ENCODE measurements at regions not wholly inside any gene's neighbourhood (a gene's known extent, or its start where the extent isn't known, plus 50 kb on each side); places are given as distances from the start of the nearest gene placed in this dataset.

DNA sequence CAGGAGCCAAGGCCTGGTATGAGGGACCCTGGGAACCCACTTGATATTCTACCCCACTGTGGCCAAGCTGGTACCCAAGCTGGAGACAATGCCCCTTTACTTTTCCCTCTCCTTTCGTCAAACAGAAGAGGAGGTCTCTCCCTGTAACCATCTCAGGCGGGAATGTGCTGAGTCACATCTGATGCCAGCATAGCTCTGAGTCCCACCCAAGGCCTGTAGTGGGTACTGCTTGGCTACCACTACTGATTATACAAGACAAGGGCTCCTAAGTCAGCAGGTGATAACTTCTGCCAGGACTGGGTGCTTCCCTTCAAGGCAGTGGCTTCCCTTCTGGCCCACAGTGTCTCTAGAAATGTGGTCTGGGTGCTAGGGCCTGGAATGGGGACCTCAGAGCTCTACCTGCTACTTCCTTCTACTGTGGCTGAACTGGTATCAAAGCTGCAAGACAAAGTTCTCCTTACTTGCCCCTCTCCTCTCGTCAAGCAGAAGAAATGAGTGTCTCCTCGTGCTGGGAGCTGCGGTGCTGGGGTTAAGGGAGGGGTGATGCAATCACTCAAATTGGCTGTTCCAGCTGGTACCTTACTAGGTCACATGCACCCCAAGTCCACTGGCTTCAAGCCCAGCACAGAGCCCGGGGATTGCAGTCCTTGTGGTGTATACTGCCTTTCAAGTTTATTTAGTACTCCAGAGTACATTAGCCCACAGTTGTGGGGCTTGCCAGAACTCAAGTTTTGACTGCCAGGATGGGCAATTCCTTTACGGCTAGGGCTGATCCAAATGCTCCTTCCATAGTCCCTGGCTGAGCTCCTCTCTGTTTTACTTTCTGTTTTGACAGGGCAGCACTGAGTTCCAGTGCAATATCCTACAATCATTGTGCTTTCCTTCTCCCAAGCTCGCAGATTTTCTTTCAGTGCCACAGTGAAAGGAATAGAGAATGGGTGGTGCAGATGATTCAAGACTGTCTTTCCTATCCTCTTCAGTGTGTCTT is 419.7 kb upstream of the CNTN5 start:
- ATAC-seq (no peak), DNase-seq (ENCODE audit: low spot score) (no peak)
- Mint-ChIP-seq H3K4me1 (ENCODE audit: low read depth in 2 of 2) (no peaks in the 10 kb centered on the region), H3K4me3 (no peak overlapping the region), H3K9me3 (peaks cover 14% of the 10 kb centered on the region), H3K27me3 (no peaks in the 10 kb centered on the region), H3K27ac (no peak overlapping the region), H3K36me3 (peaks cover 11% of the 10 kb centered on the region)

- Mint-ChIP-seq H3K36me3 (peaks cover 15% of the 10 kb centered on the region), H3K27me3 (no peaks in the 10 kb centered on the region), H3K4me3 (no peak overlapping the region), H3K4me1 (ENCODE audit: low read depth in 2 of 2) (no peaks in the 10 kb centered on the region), H3K27ac (no peak overlapping the region), H3K9me3 (peaks cover 30% of the 10 kb centered on the region)
- DNase-seq (ENCODE audit: low spot score) = no peak
- ATAC-seq = no peak
Measured at GRCh38 chr11:98616098-98616655, 404.6 kb upstream of the CNTN5 start.

GRCh38 chr11:98621767-98622166 is 399.0 kb upstream of the CNTN5 start:
- H3K4me1 Mint-ChIP-seq (ENCODE audit: low read depth in 2 of 2) = no peaks in the 10 kb centered on the region
- no peaks in the 10 kb centered on the region for H3K27me3 Mint-ChIP-seq
- H3K9me3 Mint-ChIP-seq = peaks cover 40% of the 10 kb centered on the region
- DNase-seq (ENCODE audit: low spot score) (no peak), ATAC-seq (no peak)
- H3K36me3 Mint-ChIP-seq = peaks cover 23% of the 10 kb centered on the region
- H3K27ac Mint-ChIP-seq = no peak overlapping the region
- H3K4me3 Mint-ChIP-seq = no peak overlapping the region

DNA sequence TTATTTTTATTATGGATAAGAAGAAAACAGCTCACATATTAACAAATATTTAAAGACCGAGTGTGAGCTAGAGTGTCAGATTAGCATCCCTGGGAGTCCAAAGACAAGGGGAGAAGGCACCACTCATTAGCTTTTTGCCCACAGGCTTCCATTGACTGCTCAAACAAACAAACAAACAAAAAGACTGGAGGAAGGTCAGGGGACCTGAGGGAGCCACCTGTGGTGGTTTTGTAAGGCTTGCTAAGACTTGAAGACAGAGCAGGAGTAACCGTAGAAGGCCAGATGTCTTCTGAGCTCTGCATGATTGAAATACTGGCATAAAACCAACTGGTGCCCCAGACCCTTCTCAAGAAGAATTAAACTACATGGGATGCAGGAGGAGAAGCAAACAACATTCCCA is 395.2 kb upstream of the CNTN5 start:
- ATAC-seq = no peak

DNA sequence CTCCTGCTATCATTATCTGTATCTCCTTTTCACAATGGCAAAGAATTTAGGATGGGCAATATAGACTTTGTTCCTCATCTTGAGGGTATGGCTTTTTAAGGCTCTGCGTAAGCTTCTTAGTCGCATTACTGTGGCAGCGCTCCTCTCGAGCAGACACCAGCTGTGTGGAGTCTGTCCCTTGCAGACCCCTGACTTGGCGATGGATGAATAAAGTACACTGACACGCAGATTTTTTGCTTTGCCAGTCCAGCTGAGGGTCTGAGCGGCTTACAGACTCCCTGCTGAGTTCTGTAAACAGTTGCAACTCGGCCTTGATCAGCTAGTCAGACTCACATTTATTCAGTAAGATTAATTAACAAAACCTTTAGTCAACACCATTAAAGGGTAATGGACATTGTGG is 390.0 kb upstream of the CNTN5 start:
- no peak for ATAC-seq
- H3K27me3 Mint-ChIP-seq = no peaks in the 10 kb centered on the region
- no peak overlapping the region for H3K27ac Mint-ChIP-seq

More for the DNA sequence above, 395.2 kb upstream of the CNTN5 start:
- H3K4me1 Mint-ChIP-seq (ENCODE audit: low read depth in 2 of 2) = no peaks in the 10 kb centered on the region
- no peak for DNase-seq (ENCODE audit: low spot score)
- H3K27ac Mint-ChIP-seq = no peak overlapping the region
- H3K36me3 Mint-ChIP-seq = peaks cover 9% of the 10 kb centered on the region
- H3K9me3 Mint-ChIP-seq = peaks cover 24% of the 10 kb centered on the region
- H3K4me3 Mint-ChIP-seq = no peak overlapping the region
- no peaks in the 10 kb centered on the region for H3K27me3 Mint-ChIP-seq

DNA sequence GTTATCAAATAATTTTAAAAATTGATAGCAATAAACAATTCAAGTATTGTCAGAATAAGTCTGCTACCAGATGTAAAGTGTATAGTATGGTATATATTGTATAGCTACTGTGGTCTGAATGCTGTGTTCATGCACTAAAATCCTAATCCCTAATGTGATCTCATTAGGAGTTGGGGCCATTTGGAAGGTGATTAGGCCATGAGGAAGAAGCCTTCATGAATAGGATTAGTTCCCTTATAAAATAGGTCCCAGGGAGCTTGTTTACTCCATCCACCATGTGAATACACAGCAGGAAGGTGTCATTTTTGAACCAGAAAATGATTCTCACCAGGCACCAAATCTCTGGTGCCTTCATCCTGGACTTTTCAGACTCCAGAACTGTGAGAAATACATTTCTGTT is 363.0 kb upstream of the CNTN5 start:
- Mint-ChIP-seq H3K4me3 (no peak overlapping the region), H3K27me3 (no peaks in the 10 kb centered on the region), H3K9me3 (peaks cover 4% of the 10 kb centered on the region), H3K36me3 (no peaks in the 10 kb centered on the region), H3K27ac (no peak overlapping the region), H3K4me1 (ENCODE audit: low read depth in 2 of 2) (no peaks in the 10 kb centered on the region)
- DNase-seq (ENCODE audit: low spot score) = no peak
- ATAC-seq = no peak

More for the DNA sequence above, 390.0 kb upstream of the CNTN5 start:
- no peak for DNase-seq (ENCODE audit: low spot score)
- peaks cover 12% of the 10 kb centered on the region for H3K9me3 Mint-ChIP-seq
- peaks cover 4% of the 10 kb centered on the region for H3K36me3 Mint-ChIP-seq
- no peak overlapping the region for H3K4me3 Mint-ChIP-seq
- H3K4me1 Mint-ChIP-seq (ENCODE audit: low read depth in 2 of 2) = no peaks in the 10 kb centered on the region

- Mint-ChIP-seq H3K9me3 (peaks cover 4% of the 10 kb centered on the region), H3K27me3 (no peaks in the 10 kb centered on the region), H3K36me3 (no peaks in the 10 kb centered on the region)
Measured at GRCh38 chr11:98659431-98659830, 361.3 kb upstream of the CNTN5 start.

DNA sequence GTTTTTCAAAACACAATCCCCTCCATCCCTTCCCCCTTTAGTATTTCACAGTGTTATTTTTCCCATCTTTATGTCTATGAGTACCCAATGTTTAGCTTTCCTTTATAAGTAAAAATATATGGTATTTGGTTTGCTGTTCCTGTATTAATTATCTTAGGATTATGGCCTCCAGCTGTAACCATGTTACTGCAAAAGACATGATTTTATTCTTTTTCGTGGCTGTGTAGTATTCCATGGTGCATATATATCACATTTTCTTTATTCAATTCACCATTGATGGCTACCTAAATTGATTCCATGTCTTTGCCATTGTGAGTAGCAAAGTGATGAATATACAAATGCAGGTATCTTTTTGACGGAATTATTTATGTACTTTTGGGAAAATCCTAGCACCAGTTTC is 346.4 kb upstream of the CNTN5 start:
- Mint-ChIP-seq H3K36me3 (peaks cover 10% of the 10 kb centered on the region), H3K4me3 (no peak overlapping the region), H3K27ac (no peak overlapping the region), H3K27me3 (no peaks in the 10 kb centered on the region), H3K9me3 (peaks cover 19% of the 10 kb centered on the region), H3K4me1 (ENCODE audit: low read depth in 2 of 2) (no peaks in the 10 kb centered on the region)
- ATAC-seq (no peak), DNase-seq (ENCODE audit: low spot score) (no peak)

More at GRCh38 chr11:98659431-98659830, 361.3 kb upstream of the CNTN5 start:
- H3K4me1 Mint-ChIP-seq (ENCODE audit: low read depth in 2 of 2) = no peaks in the 10 kb centered on the region
- DNase-seq (ENCODE audit: low spot score) (no peak), ATAC-seq (no peak)
- no peak overlapping the region for H3K27ac Mint-ChIP-seq
- H3K4me3 Mint-ChIP-seq = no peak overlapping the region

- peaks cover 20% of the 10 kb centered on the region for H3K9me3 Mint-ChIP-seq
- no peak overlapping the region for H3K4me3 Mint-ChIP-seq
- no peaks in the 10 kb centered on the region for H3K27me3 Mint-ChIP-seq
- ATAC-seq (no peak), DNase-seq (ENCODE audit: low spot score) (no peak)
- no peak overlapping the region for H3K27ac Mint-ChIP-seq
- peaks cover 10% of the 10 kb centered on the region for H3K36me3 Mint-ChIP-seq
- no peaks in the 10 kb centered on the region for H3K4me1 Mint-ChIP-seq (ENCODE audit: low read depth in 2 of 2)
Measured at GRCh38 chr11:98679673-98680072, 341.1 kb upstream of the CNTN5 start.

DNA sequence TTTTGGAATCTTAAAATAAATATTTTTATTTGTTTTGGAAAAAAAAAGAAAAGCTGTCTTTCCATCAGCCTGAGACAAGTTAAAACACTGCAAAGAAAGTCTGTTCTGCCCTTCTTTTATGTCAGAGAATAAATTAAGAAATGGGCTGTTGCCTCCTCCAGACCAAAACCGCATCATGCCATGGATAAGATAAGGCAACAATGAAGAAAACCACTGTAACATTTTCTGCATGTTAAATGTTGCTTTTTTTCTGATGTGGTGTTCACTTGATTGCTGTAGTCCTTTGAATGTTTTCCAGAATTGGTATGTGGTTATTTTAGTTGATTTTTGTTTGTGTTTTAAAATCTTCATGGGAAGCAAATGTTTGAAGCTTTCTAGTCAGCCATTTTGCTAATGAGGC is 319.2 kb upstream of the CNTN5 start:
- Mint-ChIP-seq H3K36me3 (no peaks in the 10 kb centered on the region), H3K27me3 (no peaks in the 10 kb centered on the region), H3K27ac (no peak overlapping the region), H3K9me3 (peaks cover 8% of the 10 kb centered on the region), H3K4me1 (ENCODE audit: low read depth in 2 of 2) (no peaks in the 10 kb centered on the region), H3K4me3 (no peak overlapping the region)
- ATAC-seq = no peak
- DNase-seq (ENCODE audit: low spot score) = no peak

DNA sequence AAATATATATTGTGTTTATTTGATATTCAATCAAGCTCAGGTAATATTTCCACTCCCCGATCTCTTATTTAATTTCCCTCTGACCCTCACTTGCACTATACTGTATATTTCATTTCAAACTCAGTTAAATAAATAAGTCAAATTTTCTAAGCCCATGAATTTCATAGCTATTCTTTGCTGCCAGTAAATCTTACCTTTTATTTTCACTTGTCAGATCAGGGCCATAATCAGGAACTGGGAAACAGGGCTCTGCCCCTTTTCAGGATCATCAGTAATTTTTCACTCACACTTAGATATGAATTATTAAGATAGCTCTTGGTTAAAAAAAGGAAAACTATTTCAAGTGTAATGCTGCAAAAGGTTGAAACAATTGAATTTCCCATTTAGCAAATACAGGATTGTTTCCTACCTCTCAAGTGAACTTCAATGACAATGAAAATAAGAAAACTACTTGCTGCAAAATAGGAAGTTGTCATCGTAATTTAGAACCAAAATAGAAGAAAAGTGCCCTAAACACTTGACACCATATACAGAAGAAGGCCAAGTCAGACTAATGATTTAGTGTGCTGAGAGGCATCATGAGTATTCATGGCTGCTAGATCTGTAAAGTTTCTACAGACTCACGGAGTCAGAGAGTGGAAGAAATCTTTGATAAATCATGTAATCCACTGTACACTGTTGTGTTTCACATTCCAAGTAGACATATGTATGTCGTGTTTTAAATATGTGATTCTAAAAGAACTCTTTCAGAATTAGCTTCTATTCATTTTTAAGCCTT is 316.8 kb upstream of the CNTN5 start:
- Mint-ChIP-seq H3K4me1 (ENCODE audit: low read depth in 2 of 2) (no peaks in the 10 kb centered on the region), H3K27me3 (no peaks in the 10 kb centered on the region), H3K4me3 (no peak overlapping the region), H3K36me3 (no peaks in the 10 kb centered on the region), H3K9me3 (peaks cover 4% of the 10 kb centered on the region), H3K27ac (no peak overlapping the region)
- no peak for ATAC-seq
- DNase-seq (ENCODE audit: low spot score) = no peak

DNA sequence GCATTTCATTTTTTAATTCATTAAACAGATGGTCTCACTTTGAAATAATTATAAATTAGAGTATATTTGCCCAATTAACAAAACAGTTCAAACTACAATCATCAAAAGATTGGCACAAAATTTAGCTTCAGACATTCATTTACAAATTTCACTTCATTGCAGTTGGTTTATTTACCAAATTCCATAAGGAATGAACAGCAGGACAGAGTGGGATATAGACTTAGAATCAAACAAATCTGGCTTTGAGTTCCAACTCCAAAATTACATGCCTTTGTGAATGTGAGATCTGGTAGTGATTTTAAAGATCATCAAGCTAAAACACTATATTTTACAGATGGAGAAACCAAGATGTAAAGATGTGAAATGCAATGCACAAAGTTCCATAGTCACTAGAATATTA is 310.7 kb upstream of the CNTN5 start:
- DNase-seq (ENCODE audit: low spot score) = no peak
- ATAC-seq = no peak
- Mint-ChIP-seq H3K36me3 (peaks cover 16% of the 10 kb centered on the region), H3K4me1 (ENCODE audit: low read depth in 2 of 2) (no peaks in the 10 kb centered on the region), H3K9me3 (peaks cover 22% of the 10 kb centered on the region), H3K27me3 (no peaks in the 10 kb centered on the region), H3K4me3 (no peak overlapping the region), H3K27ac (no peak overlapping the region)

- Mint-ChIP-seq H3K9me3 (peaks cover 29% of the 10 kb centered on the region), H3K27ac (no peak overlapping the region), H3K36me3 (peaks cover 24% of the 10 kb centered on the region), H3K27me3 (no peaks in the 10 kb centered on the region), H3K4me3 (no peak overlapping the region), H3K4me1 (ENCODE audit: low read depth in 2 of 2) (no peaks in the 10 kb centered on the region)
- ATAC-seq = no peak
- no peak for DNase-seq (ENCODE audit: low spot score)
Measured at GRCh38 chr11:98710986-98711385, 309.8 kb upstream of the CNTN5 start.

DNA sequence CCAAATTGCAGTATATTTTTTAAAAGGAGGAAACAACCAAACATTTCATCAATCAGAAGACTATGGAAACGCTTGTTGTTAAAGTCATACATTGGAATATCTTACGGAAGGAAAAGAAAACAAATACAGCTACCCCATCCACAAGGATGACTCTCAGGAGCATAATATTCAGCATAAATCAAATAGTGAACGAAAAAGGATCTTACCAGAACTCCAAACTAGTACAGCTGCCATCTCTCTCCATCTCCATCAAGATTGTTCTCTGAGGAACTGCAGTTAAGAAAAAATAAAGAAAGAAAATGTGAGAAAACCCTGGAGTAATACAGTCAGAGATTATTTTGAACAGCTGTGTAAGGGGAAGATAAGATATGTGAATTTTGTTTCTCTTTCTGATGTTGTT is 299.8 kb upstream of the CNTN5 start:
- H3K9me3 Mint-ChIP-seq = peaks cover 24% of the 10 kb centered on the region
- DNase-seq (ENCODE audit: low spot score) (no peak), ATAC-seq (no peak)
- H3K36me3 Mint-ChIP-seq = peaks cover 9% of the 10 kb centered on the region
- no peak overlapping the region for H3K4me3 Mint-ChIP-seq
- H3K27me3 Mint-ChIP-seq = no peaks in the 10 kb centered on the region
- H3K4me1 Mint-ChIP-seq (ENCODE audit: low read depth in 2 of 2) = no peaks in the 10 kb centered on the region
- no peak overlapping the region for H3K27ac Mint-ChIP-seq
